ENCODE measurements at regions not wholly inside any gene's neighbourhood (a gene's known extent, or its start where the extent isn't known, plus 50 kb on each side); places are given as distances from the start of the nearest gene placed in this dataset.

DNA sequence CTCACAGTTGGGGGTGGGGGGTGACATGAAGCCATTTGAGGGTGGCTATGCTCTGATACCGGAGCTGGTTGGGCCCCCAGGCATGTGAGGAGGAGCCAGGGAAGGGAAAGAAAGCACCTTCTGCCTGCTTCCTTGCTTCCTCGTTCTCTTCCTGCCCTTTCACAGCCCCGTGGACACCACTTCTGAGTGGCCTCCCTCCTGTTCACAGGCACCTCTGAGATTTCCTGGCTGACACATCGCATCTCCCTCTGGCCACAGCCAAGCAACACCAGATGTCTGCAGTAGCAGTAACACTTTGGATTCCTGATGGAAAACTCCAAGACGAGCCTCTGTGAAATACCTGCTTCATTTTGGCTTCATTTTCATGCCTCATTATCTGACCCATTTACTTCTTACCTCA, 64.7 kb upstream of the ST3GAL5 start:
- TF ChIP-seq, protein P1, sequence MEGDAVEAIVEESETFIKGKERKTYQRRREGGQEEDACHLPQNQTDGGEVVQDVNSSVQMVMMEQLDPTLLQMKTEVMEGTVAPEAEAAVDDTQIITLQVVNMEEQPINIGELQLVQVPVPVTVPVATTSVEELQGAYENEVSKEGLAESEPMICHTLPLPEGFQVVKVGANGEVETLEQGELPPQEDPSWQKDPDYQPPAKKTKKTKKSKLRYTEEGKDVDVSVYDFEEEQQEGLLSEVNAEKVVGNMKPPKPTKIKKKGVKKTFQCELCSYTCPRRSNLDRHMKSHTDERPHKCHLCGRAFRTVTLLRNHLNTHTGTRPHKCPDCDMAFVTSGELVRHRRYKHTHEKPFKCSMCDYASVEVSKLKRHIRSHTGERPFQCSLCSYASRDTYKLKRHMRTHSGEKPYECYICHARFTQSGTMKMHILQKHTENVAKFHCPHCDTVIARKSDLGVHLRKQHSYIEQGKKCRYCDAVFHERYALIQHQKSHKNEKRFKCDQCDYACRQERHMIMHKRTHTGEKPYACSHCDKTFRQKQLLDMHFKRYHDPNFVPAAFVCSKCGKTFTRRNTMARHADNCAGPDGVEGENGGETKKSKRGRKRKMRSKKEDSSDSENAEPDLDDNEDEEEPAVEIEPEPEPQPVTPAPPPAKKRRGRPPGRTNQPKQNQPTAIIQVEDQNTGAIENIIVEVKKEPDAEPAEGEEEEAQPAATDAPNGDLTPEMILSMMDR (IDR thresholded peaks at IDR 0.05; ENCODE audit: insufficient read depth, low read length): no peak
- TF ChIP-seq SPI1 (IDR thresholded peaks at IDR 0.05; ENCODE audit: borderline replicate concordance, low read depth) (no peak), GABPA (IDR thresholded peaks at IDR 0.05; ENCODE audit: low read depth) (no peak)
- TF ChIP-seq, protein P2, sequence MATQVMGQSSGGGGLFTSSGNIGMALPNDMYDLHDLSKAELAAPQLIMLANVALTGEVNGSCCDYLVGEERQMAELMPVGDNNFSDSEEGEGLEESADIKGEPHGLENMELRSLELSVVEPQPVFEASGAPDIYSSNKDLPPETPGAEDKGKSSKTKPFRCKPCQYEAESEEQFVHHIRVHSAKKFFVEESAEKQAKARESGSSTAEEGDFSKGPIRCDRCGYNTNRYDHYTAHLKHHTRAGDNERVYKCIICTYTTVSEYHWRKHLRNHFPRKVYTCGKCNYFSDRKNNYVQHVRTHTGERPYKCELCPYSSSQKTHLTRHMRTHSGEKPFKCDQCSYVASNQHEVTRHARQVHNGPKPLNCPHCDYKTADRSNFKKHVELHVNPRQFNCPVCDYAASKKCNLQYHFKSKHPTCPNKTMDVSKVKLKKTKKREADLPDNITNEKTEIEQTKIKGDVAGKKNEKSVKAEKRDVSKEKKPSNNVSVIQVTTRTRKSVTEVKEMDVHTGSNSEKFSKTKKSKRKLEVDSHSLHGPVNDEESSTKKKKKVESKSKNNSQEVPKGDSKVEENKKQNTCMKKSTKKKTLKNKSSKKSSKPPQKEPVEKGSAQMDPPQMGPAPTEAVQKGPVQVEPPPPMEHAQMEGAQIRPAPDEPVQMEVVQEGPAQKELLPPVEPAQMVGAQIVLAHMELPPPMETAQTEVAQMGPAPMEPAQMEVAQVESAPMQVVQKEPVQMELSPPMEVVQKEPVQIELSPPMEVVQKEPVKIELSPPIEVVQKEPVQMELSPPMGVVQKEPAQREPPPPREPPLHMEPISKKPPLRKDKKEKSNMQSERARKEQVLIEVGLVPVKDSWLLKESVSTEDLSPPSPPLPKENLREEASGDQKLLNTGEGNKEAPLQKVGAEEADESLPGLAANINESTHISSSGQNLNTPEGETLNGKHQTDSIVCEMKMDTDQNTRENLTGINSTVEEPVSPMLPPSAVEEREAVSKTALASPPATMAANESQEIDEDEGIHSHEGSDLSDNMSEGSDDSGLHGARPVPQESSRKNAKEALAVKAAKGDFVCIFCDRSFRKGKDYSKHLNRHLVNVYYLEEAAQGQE (IDR thresholded peaks at IDR 0.05; ENCODE audit: insufficient replicate concordance, low read depth): no peak
